ENCODE measurements at regions not wholly inside any gene's neighbourhood (a gene's known extent, or its start where the extent isn't known, plus 50 kb on each side); places are given as distances from the start of the nearest gene placed in this dataset.
A peak's percentile ranks its signal among the peaks of the same experiment; 100 is the strongest.

DNA sequence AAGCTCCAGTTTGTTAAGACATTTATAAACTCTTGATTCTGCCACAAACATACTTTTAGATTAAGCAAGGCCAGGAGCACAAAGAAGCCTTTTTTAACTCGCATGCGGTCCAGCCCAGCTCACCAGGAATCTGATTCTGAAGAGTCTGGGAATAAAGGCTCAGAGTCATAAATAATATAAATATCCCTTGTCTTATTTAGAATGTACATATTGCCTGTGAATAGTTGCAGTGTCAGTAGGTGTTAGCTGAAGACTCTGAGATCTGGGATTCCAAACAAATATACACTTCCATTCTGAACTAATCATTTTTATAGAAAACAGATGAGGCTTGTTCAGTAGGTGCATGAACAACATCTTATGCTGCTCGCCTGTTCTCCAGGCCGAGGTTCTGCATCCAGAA lies 59.1 kb upstream of the ELAC2 start:
- no peaks in the 10 kb centered on the region for H3K36me3 ChIP-seq
- DNase-seq = no peak
- H3K27me3 ChIP-seq = no peaks in the 10 kb centered on the region
- no peaks in the 10 kb centered on the region for H3K9me3 ChIP-seq
- no peak overlapping the region for H3K4me3 ChIP-seq

GRCh38 chr17:13074026-13074425 lies 56.2 kb upstream of the ELAC2 start:
- Histone ChIP-seq H3K4me3 (no peak overlapping the region), H3K9me3 (no peaks in the 10 kb centered on the region), H3K36me3 (no peaks in the 10 kb centered on the region), H3K27me3 (no peaks in the 10 kb centered on the region)
- DNase-seq = peak; percentile 7

DNA sequence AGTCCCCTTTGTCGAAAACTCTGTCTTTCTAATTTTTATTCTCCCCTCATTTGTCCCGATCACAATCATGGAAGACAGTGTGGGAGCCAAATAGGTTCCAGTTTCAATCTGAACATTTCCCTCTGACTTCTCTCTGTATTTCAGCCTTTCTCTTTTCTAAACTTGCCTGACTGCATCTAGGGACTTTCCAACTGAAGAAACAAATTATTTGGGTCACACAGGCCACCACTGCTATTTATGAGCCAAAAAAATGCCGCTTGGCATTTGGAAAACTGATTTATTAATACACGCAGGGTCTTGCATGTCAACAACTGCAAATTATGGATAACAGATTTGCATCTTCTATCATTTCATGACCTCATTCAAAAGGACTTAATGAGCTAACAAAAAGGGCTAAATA lies 55.2 kb upstream of the ELAC2 start:
- no peak overlapping the region for H3K4me3 ChIP-seq
- H3K9me3 ChIP-seq = no peaks in the 10 kb centered on the region
- DNase-seq = no peak
- H3K27me3 ChIP-seq = no peaks in the 10 kb centered on the region
- no peaks in the 10 kb centered on the region for H3K36me3 ChIP-seq

GRCh38 chr17:13070732-13071131 lies 52.9 kb upstream of the ELAC2 start:
- Histone ChIP-seq H3K9me3 (no peaks in the 10 kb centered on the region), H3K4me3 (no peak overlapping the region), H3K27me3 (no peaks in the 10 kb centered on the region), H3K36me3 (no peaks in the 10 kb centered on the region)
- no peak for DNase-seq

DNA sequence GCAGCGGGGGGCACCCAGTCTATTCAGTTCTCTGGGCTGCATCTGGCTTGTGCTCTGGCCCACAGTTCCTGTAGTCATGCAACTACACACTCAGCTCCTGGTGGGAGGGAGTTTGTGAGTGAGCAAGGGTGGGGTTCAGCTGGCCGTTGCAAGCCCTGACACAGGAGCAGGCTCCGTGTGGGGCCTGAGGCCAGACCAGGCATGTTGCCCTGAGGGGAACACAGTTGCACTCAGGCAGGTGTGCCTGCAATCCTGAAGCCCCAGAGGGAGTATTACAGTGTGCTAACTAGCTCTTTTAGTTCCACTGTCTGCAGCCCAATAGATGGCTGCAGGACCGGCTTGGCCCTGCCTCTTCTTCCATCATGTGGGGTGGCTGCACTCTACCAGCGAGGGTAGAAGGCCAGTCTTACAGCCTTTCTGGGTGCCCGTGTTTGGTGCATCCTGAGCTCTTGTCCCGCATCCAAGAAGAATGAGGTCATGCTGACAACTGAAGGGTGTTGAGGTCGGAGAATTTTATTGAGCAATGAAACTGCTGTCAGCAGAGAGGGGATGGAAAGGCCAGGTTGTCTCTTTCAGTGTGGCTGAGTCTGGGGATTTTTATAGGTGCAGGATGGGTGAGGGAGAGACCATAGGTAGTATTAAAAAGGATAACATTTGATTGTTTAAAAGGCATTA lies 49.9 kb upstream of the ELAC2 start:
- no peak overlapping the region for H3K4me3 ChIP-seq
- no peaks in the 10 kb centered on the region for H3K27me3 ChIP-seq
- H3K9me3 ChIP-seq = no peaks in the 10 kb centered on the region
- no peaks in the 10 kb centered on the region for H3K36me3 ChIP-seq
- no peak for DNase-seq
